Fibroblast of skin of left quadriceps (primary cell): ENCODE measurements at regions not wholly inside any gene's neighbourhood (a gene's known extent, or its start where the extent isn't known, plus 50 kb on each side); places are given as distances from the start of the nearest gene placed in this dataset.
A peak's percentile ranks its signal among the peaks of the same experiment; 100 is the strongest.

Experiments
- DNase-seq, 2 experiments: peaks; one replicate each; pipeline ENCODE4 v3.0.0-alpha.2; 2013; ENCODE audit warnings: low read depth in 2 of 2

DNA sequence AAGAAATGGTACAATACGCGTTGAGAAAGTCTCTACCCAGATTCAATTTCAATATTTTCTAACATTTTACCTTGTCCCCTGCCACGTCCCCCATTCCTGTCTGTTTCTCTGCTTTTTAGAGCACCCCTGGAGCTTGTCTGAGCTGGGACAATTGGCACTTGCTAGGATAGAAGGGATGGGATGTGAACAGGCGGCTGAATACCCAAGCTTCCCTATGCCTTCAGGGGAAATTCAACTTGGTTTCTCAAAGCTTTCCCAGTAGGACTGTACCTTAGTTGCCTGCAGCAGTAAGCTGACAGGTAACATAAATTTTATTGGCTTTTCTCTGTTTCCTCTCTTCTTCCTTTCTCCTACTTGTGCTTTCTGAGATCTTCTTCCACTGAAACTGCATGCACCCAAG is 1663.3 kb downstream of the EFNB2 start:
- no peak for DNase-seq

DNA sequence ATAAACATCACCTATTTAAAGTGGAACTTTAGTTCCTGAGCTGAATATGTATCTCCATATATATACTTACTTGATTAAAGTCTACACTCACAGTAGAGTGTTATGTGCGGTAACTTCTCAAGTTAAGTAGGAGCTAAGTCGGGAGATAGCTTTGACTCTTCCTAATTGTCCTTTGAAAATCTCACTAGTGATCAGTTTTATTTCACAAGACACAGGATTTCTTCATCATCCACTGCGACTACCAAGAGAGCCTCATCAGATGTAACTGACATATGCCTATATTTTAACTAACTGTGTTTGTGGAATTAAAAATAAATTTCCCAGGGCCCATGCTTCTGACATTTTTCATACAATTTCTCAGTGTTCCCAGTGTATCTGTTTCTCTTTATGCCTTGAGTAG is 1664.0 kb downstream of the EFNB2 start:
- DNase-seq: no peak

DNA sequence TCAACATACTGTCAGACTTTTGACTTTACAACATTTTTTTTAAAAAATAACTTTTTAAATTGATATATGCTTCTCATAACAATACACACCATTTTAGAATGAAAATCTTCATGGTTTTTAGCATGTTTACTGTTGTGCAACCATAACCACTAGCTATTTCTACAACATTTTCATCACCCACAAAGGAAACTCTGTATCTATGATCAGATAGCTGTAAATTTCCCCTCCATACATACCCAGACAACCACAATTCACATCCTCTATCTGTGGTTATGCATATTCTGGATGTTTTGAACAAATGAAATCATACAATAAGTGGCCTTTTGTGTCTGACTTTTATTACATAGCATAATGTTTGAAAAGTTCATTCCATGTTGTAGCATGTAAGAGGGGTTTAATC is 1666.0 kb downstream of the EFNB2 start:
- DNase-seq: peak; percentile 15 to 17

DNA sequence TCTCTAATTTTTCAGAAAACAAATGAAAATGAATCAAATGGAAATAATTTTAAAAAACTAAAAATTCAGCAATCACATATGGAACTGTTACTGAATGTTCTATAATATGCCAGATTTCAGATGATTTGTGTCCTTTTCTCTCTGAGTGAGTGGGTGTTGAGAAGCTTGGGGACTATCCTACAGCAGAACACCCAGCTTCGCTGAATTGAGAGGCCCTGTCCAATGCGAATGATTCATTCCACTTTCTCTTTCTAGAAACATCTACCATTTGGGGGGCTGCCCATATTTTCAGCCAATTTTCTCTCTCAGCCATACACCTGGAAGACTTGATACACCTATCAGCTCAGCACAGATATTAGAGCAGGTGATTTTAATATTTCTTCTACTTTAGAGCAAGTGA is 1666.7 kb downstream of the EFNB2 start:
- DNase-seq: no peak

DNA sequence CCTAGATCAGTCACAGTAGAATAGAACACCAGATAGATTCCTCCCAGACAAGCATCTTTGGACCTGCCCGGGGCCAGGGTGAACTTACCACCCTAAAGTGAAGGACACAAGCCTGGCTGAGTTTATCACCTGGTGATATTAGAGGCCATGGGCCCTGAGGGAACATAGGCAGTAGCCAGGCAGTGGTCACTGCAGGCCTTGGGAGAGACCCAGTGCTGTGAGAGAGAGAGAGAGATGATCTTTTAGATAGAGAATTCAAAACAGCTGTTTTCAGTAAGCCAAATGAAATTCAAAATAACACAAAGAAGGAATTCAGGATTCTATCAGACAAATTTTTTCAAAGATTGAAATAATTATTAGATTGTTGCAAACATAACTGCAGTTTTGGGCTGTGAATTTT is 1679.9 kb downstream of the EFNB2 start:
- no peak for DNase-seq

DNA sequence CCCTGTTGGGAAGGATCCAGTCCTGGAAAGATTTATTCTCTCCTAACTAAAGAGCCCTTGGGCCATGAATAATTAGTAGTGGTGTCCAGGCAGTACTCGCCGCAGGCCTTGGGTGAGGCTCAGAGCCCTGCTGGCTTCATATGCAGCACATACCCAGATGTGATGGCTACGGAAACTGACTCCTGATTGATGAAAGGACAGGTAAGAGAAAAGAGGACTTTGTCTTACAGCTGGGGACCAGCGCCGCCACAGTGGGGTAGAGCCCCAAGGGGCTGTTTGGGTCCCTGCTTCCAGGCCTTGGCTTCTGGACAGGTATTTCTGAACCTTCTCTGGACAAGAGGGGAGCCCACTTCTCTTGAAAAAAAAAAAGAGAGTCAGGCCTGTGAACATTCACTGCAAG is 1680.8 kb downstream of the EFNB2 start:
- no peak for DNase-seq

DNA sequence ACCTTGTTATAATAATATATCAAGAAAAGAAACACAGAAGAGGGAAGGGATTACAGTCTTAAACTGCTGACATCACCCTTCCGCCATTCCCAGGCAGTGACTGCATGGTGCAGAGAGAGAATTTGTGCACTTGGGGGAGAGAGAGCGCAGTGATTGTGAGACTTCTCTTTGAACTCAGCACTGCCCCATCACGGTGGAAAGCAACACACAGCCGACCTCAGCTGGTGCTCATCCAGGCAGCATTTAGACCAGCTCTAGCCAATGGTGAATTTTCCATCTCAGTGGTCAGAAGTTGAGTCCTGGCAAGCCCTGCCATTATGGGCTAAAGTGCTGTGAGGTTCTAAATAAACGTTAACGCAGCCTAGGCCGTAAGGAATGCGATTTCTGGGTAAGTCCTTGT is 1681.5 kb downstream of the EFNB2 start:
- DNase-seq: no peak

DNA sequence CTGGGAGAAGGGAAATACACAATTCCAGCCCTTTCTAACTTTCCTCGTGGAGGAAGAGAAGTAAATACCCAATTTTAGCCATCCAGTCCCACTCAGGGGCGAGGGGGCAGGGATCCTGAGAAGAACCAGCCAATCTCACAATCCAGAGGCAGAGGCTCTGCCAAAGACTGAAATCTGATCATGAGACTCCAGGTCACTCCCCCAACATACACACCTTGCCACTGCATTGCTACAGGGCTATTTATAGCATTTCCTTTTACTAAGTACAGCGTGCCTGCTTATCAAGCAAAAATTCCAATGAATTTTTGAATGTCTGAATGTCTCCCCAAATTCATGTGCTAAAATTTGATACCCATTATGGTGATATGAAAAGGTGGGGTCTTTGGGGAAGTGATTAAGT is 1687.5 kb downstream of the EFNB2 start:
- no peak for DNase-seq

DNA sequence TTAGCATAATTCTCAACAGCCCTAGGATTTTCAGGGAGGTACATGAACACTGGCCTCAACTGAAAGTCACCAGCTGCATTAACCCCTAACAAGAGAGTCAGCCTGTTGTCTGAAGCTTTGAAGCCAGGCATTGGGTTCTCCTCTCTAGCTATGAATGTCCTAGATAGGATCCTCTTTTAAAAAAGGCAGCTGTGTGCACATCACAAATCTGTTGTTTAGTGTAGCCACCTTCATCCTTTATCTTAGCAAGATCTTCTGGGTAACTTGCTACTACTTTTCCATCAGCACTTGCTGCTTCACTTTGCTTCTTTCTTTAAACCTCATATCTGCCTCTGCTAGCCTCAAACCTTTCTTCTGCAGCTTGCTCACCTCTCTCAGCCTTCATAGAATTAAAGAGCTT is 1692.1 kb downstream of the EFNB2 start:
- no peak for DNase-seq

DNA sequence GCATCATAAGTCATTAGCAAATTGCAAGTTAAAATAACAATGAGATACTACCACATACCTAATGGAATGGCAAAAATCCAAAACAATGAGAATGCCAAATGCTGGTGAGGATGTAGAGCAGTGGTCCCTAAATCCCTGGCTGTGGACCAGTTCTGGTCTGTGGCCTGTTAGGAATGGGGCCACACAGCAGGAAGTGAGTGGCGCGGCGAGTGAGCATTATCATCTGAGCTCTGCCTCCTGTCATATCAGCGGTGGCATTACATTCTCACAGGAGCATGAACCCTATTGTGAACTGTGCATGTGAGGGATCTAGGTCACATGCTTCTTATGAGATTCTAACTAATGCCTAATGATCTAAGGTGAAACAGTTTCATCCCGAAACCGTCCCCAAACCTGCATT is 1694.4 kb downstream of the EFNB2 start:
- DNase-seq: no peak

DNA sequence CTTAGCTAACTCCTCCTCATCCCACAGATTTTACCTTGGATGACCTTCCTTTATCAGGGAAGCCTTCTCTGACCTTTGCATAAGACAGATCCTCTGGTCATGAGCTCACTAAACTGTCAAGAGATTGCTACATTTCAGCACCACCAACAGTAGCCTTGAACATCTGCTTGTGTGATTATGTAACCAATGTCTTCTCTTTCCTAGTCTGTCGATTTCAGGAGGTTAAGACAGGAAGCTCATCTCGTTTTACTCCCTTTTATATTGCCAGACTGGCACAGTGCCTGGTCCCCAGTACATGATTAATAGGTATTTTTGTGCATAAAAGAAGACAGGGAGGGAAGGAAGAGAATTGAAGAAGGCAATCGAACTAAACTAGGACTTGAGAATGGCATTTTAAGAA is 1697.7 kb downstream of the EFNB2 start:
- no peak for DNase-seq

DNA sequence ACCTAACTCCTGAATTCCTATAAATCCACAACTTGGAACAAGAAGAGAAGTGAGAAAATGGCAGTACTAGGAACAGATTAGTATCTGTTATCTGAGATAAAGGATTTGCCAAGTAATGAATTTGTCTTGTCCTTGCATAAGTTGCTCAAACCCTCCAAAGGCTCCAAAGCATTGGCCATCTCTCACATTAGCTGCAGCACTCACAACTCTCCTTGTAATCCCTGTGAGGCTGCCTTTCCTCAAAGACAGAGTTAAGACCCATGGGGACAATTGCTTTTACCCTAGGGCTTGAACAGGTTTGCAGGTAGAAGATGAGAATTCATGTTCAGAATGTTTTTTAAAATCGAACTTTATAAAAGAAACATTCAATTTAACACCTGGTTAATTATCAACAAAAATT is 1702.2 kb downstream of the EFNB2 start:
- no peak for DNase-seq

DNA sequence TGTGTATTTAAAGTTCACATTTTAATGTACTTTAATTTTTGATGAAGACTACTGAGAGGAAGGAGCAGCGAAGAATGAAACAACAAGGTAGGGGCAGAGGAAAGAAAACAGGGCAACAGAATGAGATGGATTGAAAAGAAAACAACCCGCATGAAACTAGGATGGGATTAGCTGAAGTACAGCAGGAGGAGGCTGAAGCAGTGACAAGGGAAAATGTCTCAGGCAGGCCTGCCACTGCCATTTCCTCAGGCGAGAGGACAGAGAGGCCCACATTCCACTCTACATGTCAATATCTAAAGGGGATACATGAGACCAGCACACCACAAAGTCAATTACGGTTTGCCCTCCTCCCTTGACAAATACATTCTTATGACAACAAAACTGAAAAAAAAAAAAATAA is 1703.2 kb downstream of the EFNB2 start:
- DNase-seq: no peak

DNA sequence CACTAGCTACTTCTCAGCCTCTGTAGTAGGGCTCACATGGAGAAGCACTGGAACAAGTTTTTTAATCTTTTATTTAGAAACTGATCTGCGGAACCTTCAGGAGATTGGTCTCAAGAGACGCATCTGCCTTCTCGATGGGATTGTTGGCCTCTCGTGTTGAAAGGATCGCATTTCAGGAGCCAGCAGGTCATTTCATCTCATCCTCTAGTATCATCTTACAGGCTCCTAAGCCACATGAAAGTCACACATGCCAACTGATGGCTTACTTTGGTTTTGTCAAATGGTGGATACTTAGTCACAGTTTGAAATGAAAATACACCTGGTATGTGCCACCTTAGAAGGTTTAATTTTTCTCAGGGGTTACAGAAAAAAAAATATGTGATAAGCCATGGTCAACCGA is 1703.6 kb downstream of the EFNB2 start:
- no peak for DNase-seq

DNA sequence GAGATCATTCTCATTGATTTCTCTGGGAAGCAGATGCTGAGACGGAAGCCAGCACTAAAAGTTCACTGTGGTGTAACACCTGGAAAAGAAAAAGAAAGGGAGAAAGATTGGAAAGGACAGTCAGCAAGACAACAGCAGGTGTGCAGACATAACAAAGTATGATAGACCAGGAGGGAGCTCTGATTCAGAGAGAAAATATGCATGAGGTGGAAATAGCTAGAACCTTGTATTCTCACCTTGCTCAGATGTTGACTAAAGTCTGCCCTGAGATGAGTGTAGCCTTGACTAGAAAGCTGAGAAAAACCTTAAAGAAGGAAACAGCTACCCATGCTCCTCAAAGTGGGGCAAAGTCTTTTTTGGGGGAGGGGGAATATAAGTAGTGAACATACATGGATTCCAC is 1711.8 kb downstream of the EFNB2 start:
- no peak for DNase-seq

DNA sequence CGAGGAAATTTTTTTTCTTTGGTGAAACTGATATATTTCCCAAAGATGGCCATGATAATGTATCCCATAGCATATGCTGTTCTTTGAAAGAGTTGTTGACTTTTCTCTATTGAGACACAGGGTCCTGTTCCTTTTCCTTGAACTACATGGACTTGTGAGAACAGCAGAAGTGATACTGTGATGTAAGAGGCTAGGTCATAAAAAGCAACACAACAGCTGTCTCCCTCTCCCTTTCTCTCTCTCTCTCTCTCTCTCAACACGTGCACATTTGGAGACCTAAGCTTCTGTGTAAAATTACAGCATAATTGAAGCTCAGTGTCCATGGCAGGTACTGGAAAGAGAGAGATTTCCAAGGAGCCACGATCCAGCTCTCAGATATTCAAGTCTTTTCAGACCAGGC is 1712.4 kb downstream of the EFNB2 start:
- no peak for DNase-seq

DNA sequence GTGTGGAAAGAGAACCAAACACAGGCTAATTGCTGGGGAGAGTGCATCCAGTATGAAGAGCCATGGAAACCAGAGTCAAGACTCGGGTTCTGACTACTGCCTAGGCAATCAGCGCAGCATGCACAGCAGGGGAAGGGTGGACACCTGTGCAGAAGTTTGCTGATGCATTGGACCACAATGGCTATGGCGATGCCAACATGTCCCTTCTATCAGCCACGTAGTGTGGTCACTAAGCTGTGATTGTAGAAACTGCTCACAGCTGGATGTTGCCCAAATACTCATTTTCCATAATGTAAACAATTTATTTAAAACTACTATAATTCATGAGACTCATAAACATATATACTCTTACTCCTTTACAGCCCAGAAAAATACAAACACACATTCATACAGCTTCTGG is 1718.2 kb downstream of the EFNB2 start:
- no peak for DNase-seq

DNA sequence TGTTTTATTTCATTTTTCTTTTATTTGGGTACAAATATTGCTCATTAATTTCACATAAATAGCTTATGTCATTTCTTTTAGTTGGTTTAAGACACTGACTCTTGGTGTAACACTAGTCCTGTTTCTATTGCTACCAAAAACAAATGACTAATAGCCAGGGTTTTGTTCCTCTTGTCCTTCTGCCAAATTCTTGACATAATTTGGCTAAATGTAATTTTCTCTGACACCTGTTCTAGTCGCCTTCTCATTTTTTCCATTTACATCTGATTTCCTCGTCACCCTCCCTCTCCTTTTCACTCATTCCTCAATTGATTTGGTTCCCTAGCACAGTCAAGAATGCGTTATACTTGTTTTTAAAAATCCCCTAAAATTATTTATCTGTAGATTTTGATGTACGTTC is 1718.7 kb downstream of the EFNB2 start:
- no peak for DNase-seq

DNA sequence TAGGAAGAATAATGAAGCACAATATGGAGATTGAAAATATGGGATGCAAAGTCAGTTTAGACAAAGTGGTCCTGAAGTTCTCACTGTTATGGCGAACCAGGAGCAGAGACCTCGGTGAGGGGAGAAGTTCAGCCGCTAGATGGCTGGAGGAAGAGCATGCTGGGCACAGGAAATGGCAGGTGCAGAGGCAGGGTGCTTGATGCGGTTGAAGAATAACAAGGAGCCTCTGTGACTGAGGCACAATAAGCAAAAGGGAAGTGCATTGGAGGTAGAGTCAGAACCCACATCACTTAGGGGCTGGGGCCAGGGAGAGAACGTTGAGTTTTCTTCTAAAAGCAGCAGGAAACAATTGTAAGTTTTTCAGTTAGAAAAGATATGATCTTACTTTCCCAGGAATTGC is 1725.2 kb downstream of the EFNB2 start:
- DNase-seq: no peak

DNA sequence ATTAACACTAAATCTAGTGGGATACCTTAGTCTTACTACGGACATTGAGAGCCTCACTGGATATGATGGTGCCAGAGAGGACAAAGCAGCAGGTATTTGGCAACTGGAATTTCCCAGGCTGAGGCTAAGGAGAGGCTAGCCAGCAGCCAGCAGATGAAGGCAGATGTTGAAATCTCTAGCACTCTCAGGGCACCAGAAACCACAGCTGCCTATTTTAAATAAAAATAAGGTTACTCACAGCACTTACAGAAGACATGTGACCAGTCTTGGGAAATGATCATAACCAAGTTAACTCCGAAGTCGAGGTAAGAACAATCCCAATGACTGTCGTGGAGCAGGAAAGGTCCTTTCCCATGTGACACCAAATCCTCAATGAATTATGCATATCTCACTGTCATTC is 1726.0 kb downstream of the EFNB2 start:
- DNase-seq: peak in 1 of 2 experiments; percentile 1

DNA sequence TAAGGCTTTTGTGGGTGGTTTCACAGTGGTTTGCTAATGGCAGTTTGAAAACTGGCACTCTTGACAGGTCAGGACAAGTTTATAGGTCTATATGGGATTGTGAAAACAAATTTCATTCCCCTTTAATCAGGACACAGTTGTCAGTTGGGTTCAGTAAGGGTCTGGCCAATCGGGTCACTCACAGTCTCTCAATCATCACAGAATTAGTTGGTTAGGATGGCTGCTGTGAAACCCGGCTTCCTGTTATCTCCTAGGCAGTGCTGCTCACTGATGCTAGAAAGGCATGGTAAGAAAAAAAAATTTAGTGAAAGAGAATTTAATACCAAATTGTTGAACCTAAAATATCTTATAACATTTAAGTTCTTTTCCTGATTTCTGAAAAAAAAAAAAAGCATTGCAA is 1730.1 kb downstream of the EFNB2 start:
- DNase-seq: no peak

DNA sequence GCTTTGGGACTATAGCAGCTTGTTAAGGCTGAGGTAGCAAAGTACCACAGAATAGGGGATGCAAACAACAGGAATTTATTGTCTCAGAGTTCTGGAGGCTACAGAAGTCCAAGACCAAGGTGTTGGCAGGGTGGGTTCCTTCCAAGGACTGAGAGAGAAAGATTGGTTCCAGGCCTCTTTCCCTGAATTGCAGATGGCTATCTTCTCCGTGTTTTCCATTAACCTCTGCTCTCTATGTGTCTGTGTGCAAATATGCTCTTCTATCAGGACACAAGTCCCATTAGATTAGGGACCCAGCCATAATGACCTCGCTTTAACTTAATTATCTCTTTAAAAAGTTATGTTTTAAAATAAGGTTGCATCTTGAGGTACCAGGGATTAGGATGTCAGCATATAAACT is 1732.9 kb upstream of the SLC10A2 start:
- DNase-seq: no peak

DNA sequence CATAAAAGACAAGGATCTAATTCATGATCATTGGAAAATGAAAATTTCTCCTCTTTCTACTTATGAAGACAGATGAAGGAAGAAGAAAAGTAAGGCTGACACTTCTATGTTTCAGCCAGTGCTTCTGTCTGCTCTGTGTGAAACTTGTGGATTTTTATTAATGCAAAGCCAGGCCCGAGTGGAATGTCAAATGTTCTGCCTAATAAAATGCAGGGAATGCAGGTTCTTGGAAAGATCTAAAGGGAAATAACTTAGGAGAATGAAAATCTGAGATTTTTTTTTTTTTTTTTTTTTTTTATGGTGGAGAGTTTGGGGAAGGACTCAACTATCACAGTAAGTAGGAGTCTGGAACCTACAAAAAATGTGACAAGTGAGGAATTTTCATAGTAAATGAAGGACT is 1732.3 kb upstream of the SLC10A2 start:
- DNase-seq: no peak

DNA sequence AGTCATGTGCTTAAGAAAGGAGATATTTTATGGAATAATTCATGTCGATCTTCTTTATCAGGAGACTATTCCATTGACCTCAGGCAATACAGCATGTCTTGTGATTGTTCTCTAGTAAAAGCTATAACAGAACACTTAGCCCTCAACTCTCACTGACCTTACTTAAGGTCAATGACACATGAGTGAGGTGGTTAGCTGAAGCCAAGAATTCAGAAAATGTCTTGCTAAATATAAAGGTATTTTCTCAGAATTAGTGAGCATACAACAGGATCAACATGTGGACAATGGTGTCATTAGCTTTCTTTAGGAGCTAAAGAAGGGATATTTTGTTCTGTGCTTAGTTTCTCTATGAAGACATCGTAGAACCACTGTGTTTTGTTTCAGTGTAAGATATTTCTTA is 1730.4 kb upstream of the SLC10A2 start:
- no peak for DNase-seq

DNA sequence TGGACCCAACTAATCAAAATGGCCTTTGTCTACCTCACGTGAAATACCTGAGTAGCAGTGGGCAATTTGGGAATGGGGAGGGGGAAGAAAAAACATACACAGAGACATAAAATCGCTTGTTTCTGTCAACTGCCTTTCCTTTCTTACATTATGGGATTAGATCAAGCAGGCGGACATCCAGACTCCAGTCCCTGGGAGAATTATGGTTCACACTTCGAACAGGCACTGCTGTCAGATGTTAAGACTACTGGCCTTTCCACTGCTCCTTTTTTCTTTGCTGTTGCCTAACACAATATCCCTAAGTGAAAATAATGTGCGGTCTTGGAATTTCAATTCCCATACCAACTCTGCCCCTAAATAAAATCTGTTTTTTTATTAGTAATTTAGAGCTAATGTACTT is 1719.7 kb upstream of the SLC10A2 start:
- no peak for DNase-seq
